Ascending aorta (tissue), 2 donors: ENCODE measurements at regions not wholly inside any gene's neighbourhood (a gene's known extent, or its start where the extent isn't known, plus 50 kb on each side); places are given as distances from the start of the nearest gene placed in this dataset.

Source experiments
- DNase-seq, 2 donors: peaks; one replicate each; pipeline ENCODE4 v3.0.0-alpha.2; 2019; ENCODE audit warnings: low spot score in 2 of 2
- H3K27ac ChIP-seq, 2 donors: fragments of 200-600 bp; sonication (generic); one replicate each; pipeline ENCODE4 v1.5.1; 2016 to 2017; ENCODE audit warnings: mild to moderate bottlenecking in 1 of 2
- H3K27me3 ChIP-seq: fragments of 200-600 bp; sonication (generic); one replicate; pipeline ENCODE4 v1.5.1; 2017
- H3K36me3 ChIP-seq, 2 donors: fragments of 200-600 bp; sonication (generic); one replicate each; pipeline ENCODE4 v1.5.1; 2016
- H3K4me1 ChIP-seq, 2 donors: fragments of 200-600 bp; sonication (generic); one replicate each; pipeline ENCODE4 v1.5.1; 2016 to 2017; ENCODE audit warnings: mild to moderate bottlenecking in 1 of 2
- H3K4me3 ChIP-seq, 2 donors: fragments of 200-600 bp; sonication (generic); one replicate each; pipeline ENCODE4 v1.5.1; 2016 to 2017; ENCODE audit warnings: mild to moderate bottlenecking in 1 of 2
- H3K9me3 ChIP-seq, 2 donors: fragments of 200-600 bp; sonication (generic); one replicate each; pipeline ENCODE4 v1.5.1; 2016
- CTCF ChIP-seq, 3 experiments: fragments of 200-600 bp in 2 of 3; fragments of 450-650 bp in 1 of 3; sonication (generic) in 2 of 3; IDR thresholded peaks; one replicate each; pipeline ENCODE4 v1.5.1; 2016 to 2019; ENCODE audit warnings: antibody characterized with exemption in 3 of 3, mild to moderate bottlenecking in 1 of 3, moderate library complexity in 1 of 3
- intact Hi-C: fragments of 100-400 bp; cut with DNase I; formaldehyde crosslinking; loops from one replicate; pipeline ENCODE4 v1.15.1; 2023

GRCh38 chr17:11039342-11039741, 201.5 kb upstream of the PIRT start:
- intact Hi-C loops, result no loop called here
- no peak overlapping the region for H3K27ac ChIP-seq

GRCh38 chr17:11035681-11036080, 197.8 kb upstream of the PIRT start:
- no peak for DNase-seq
- no peaks in the 10 kb centered on the region for H3K4me1 ChIP-seq
- no peaks in the 10 kb centered on the region for H3K27me3 ChIP-seq
- no peak overlapping the region for H3K4me3 ChIP-seq
- H3K27ac ChIP-seq, result no peak overlapping the region
- H3K36me3 ChIP-seq, result no peaks in the 10 kb centered on the region
- no peaks in the 10 kb centered on the region for H3K9me3 ChIP-seq
- intact Hi-C loops, result loop anchor here (2.0 kb wide), 1 partner anchor 17 kb away; no protein-coding TSS in a partner anchor
- TF ChIP-seq CTCF (IDR thresholded peaks at IDR 0.05), result no peak

More at GRCh38 chr17:11039342-11039741, 201.5 kb upstream of the PIRT start:
- no peaks in the 10 kb centered on the region for H3K27me3 ChIP-seq
- no peaks in the 10 kb centered on the region for H3K9me3 ChIP-seq
- no peak overlapping the region for H3K4me3 ChIP-seq
- no peak for TF ChIP-seq CTCF (IDR thresholded peaks at IDR 0.05)
- no peak for DNase-seq
- H3K36me3 ChIP-seq, result no peaks in the 10 kb centered on the region
- H3K4me1 ChIP-seq, result no peaks in the 10 kb centered on the region

GRCh38 chr17:11031787-11032186, 193.9 kb upstream of the PIRT start:
- DNase-seq, result no peak
- intact Hi-C loops, result no loop called here
- H3K9me3 ChIP-seq, result no peaks in the 10 kb centered on the region
- H3K27ac ChIP-seq, result no peak overlapping the region
- H3K27me3 ChIP-seq, result no peaks in the 10 kb centered on the region
- H3K4me3 ChIP-seq, result no peak overlapping the region
- H3K36me3 ChIP-seq, result no peaks in the 10 kb centered on the region
- no peaks in the 10 kb centered on the region for H3K4me1 ChIP-seq
- no peak for TF ChIP-seq CTCF (IDR thresholded peaks at IDR 0.05)

GRCh38 chr17:11029791-11030190, 191.9 kb upstream of the PIRT start:
- Histone ChIP-seq H3K27me3 (no peaks in the 10 kb centered on the region), H3K27ac (no peak overlapping the region), H3K4me3 (no peak overlapping the region), H3K36me3 (no peaks in the 10 kb centered on the region), H3K9me3 (no peaks in the 10 kb centered on the region), H3K4me1 (no peaks in the 10 kb centered on the region)
- no peak for TF ChIP-seq CTCF (IDR thresholded peaks at IDR 0.05)
- intact Hi-C loops, result no loop called here
- no peak for DNase-seq

GRCh38 chr17:11028349-11028748, 190.5 kb upstream of the PIRT start:
- intact Hi-C loops, result no loop called here
- no peaks in the 10 kb centered on the region for H3K36me3 ChIP-seq
- H3K9me3 ChIP-seq, result no peaks in the 10 kb centered on the region
- H3K27ac ChIP-seq, result no peak overlapping the region
- no peaks in the 10 kb centered on the region for H3K27me3 ChIP-seq
- DNase-seq, result no peak
- no peak overlapping the region for H3K4me3 ChIP-seq
- no peaks in the 10 kb centered on the region for H3K4me1 ChIP-seq
- TF ChIP-seq CTCF (IDR thresholded peaks at IDR 0.05), result no peak

GRCh38 chr17:11026903-11027302, 189.0 kb upstream of the PIRT start:
- TF ChIP-seq CTCF (IDR thresholded peaks at IDR 0.05), result no peak

More at GRCh38 chr17:11026903-11027302, 189.0 kb upstream of the PIRT start:
- H3K4me3 ChIP-seq, result no peak overlapping the region
- DNase-seq, result no peak
- H3K36me3 ChIP-seq, result no peaks in the 10 kb centered on the region
- H3K27ac ChIP-seq, result no peak overlapping the region
- H3K27me3 ChIP-seq, result no peaks in the 10 kb centered on the region
- no peaks in the 10 kb centered on the region for H3K4me1 ChIP-seq
- intact Hi-C loops, result no loop called here
- no peaks in the 10 kb centered on the region for H3K9me3 ChIP-seq
